ENCODE measurements at regions not wholly inside any gene's neighbourhood (a gene's known extent, or its start where the extent isn't known, plus 50 kb on each side); places are given as distances from the start of the nearest gene placed in this dataset.

GRCh38 chr6:113744861-113745260 lies 112.3 kb upstream of the MARCKS start:
- TF ChIP-seq SMC3 (IDR thresholded peaks at IDR 0.05; ENCODE audit: low read depth, low read length) (no peak), RCOR1 (IDR thresholded peaks at IDR 0.05; ENCODE audit: low read length) (no peak), EP300 (IDR thresholded peaks at IDR 0.05; ENCODE audit: borderline replicate concordance in 1 of 2, low read depth in 1 of 2, low read length in 1 of 2) (no peak), GABPA (IDR thresholded peaks at IDR 0.05; ENCODE audit: low read depth) (no peak), CTCF (IDR thresholded peaks at IDR 0.05) (no peak), JUND (IDR thresholded peaks at IDR 0.05) (no peak)

All from SK-N-SH (cell line).